IgD-negative memory B cell (primary cell): ENCODE measurements at regions not wholly inside any gene's neighbourhood (a gene's known extent, or its start where the extent isn't known, plus 50 kb on each side); places are given as distances from the start of the nearest gene placed in this dataset.

ENCODE experiments used
- H3K27ac Mint-ChIP-seq, 3 donors: one replicate each; pipeline ENCODE4 v1.8.0; 2020 to 2022; ENCODE audit warnings: mild to moderate bottlenecking in 3 of 3, mixed read lengths in 3 of 3, moderate library complexity in 1 of 3
- H3K27me3 Mint-ChIP-seq: one replicate; pipeline ENCODE4 v1.8.0; 2021; ENCODE audit warnings: mixed read lengths
- H3K36me3 Mint-ChIP-seq: one replicate; pipeline ENCODE4 v1.8.0; 2020; ENCODE audit warnings: mild to moderate bottlenecking, mixed read lengths
- H3K4me1 Mint-ChIP-seq, 3 donors: one replicate each; pipeline ENCODE4 v1.8.0; 2020 to 2022; ENCODE audit warnings: mixed read lengths in 3 of 3, mild to moderate bottlenecking in 1 of 3
- H3K4me3 Mint-ChIP-seq, 4 donors: one replicate each; pipeline ENCODE4 v1.8.0; 2020 to 2022; ENCODE audit warnings: mild to moderate bottlenecking in 4 of 4, mixed read lengths in 4 of 4, moderate library complexity in 3 of 4
- H3K9me3 Mint-ChIP-seq, 3 donors: one replicate each; pipeline ENCODE4 v1.8.0; 2020 to 2021; ENCODE audit warnings: mixed read lengths in 3 of 3, mild to moderate bottlenecking in 1 of 3

- no peaks in the 10 kb centered on the region for H3K27me3 Mint-ChIP-seq
- H3K27ac Mint-ChIP-seq: no peak overlapping the region
- H3K4me3 Mint-ChIP-seq: no peak overlapping the region
- no peaks in the 10 kb centered on the region for H3K4me1 Mint-ChIP-seq
- H3K9me3 Mint-ChIP-seq: peaks cover 2 to 7% (median 4%) of the 10 kb centered on the region in 3 donors
- H3K36me3 Mint-ChIP-seq: no peaks in the 10 kb centered on the region
These were observed 360.5 kb downstream of the SOX11 start for GRCh38 chr2:6052649-6053048.

DNA sequence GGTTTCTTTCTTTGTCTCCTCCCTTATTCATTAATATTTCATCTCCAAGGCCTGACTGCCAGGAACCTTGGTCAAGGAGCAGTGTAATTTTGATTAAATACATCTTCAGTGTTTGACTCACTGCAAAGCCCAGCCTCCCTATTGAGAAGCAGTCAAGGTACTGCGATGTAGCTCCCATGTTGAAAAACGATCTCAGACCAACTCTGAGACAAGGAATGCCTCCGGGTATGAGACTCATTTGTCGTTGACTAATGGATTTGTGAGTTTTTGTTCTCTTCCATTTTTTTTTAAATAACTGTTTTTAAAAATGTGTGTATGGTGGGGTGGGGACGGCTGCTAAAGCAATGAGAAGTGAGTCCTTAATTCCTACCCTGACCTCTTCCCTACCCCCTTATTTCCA, 361.6 kb downstream of the SOX11 start:
- no peak overlapping the region for H3K27ac Mint-ChIP-seq
- H3K9me3 Mint-ChIP-seq: peaks cover 2 to 7% (median 2%) of the 10 kb centered on the region in 3 donors
- no peaks in the 10 kb centered on the region for H3K4me1 Mint-ChIP-seq
- peak overlapping the region in 1 of 4 donors; percentile 56 for H3K4me3 Mint-ChIP-seq
- no peaks in the 10 kb centered on the region for H3K27me3 Mint-ChIP-seq
- no peaks in the 10 kb centered on the region for H3K36me3 Mint-ChIP-seq

DNA sequence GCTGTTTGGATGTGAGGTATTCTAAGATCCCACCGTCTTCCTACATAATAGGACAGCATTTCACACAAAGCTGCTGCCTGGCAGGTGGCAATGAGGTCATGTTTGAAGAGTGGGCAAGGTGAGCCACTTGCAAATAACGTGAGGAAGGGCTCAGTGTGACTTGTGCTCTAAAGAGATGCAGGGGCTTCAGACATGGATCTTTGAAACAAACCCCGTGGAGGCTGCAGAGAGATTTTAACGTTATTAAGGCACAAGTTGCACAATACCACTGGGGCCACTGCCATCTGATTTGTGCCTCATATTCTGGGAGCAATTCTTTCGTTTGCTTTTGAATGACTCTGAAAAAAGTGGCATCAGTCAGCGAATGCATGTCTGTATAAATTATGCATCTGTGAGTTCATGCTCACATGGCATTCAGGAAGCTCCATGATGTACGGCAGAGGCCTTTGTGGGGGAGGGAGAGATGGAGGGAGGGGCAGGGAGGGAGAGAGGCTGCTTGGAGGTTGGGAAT, 362.0 kb downstream of the SOX11 start:
- H3K27ac Mint-ChIP-seq: no peak overlapping the region
- no peaks in the 10 kb centered on the region for H3K27me3 Mint-ChIP-seq
- no peaks in the 10 kb centered on the region for H3K36me3 Mint-ChIP-seq
- peaks cover 2 to 7% (median 2%) of the 10 kb centered on the region in 3 donors for H3K9me3 Mint-ChIP-seq
- no peaks in the 10 kb centered on the region for H3K4me1 Mint-ChIP-seq
- peak overlapping the region in 1 of 4 donors; percentile 56 for H3K4me3 Mint-ChIP-seq

GRCh38 chr2:6060992-6061663, 368.9 kb downstream of the SOX11 start:
- no peaks in the 10 kb centered on the region for H3K27me3 Mint-ChIP-seq
- H3K4me1 Mint-ChIP-seq: no peaks in the 10 kb centered on the region
- H3K36me3 Mint-ChIP-seq: peaks cover 2% of the 10 kb centered on the region

GRCh38 chr2:6064757-6065156, 372.6 kb downstream of the SOX11 start:
- Mint-ChIP-seq H3K9me3 (peaks cover 0 to 1% (median 0%) of the 10 kb centered on the region in 3 donors), H3K4me1 (no peaks in the 10 kb centered on the region), H3K27me3 (no peaks in the 10 kb centered on the region), H3K4me3 (no peak overlapping the region), H3K27ac (no peak overlapping the region), H3K36me3 (peaks cover 2% of the 10 kb centered on the region)

More at GRCh38 chr2:6060992-6061663, 368.9 kb downstream of the SOX11 start:
- H3K27ac Mint-ChIP-seq: no peak overlapping the region
- no peaks in the 10 kb centered on the region for H3K9me3 Mint-ChIP-seq
- no peak overlapping the region for H3K4me3 Mint-ChIP-seq

DNA sequence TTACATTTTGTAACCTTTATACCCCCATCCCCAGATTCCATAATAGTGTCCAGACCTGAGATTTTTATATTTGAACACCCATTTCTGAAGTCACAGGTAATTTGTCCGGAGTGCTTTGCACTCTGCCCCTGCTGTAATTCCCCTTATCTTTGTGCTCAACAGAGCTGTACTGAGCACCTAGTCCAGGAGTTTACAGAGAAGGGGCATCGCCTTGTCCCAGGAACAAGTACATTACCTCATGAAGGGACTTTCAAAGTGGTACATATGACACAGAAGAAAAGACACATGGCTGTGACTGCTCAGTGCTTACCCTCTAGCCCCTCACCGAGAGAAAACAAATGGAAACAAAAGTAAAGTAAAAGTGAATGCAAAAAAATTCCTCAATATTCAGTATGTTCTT, 373.5 kb downstream of the SOX11 start:
- Mint-ChIP-seq H3K4me3 (no peak overlapping the region), H3K27ac (no peak overlapping the region), H3K27me3 (no peaks in the 10 kb centered on the region), H3K36me3 (peaks cover 2% of the 10 kb centered on the region), H3K9me3 (peaks cover 0 to 1% (median 0%) of the 10 kb centered on the region in 3 donors), H3K4me1 (no peaks in the 10 kb centered on the region)

GRCh38 chr2:6067089-6067488, 374.9 kb downstream of the SOX11 start:
- Mint-ChIP-seq H3K9me3 (peaks cover 0 to 1% (median 0%) of the 10 kb centered on the region in 3 donors), H3K4me1 (no peaks in the 10 kb centered on the region), H3K27me3 (no peaks in the 10 kb centered on the region), H3K27ac (no peak overlapping the region), H3K36me3 (peaks cover 2% of the 10 kb centered on the region), H3K4me3 (no peak overlapping the region)

- Mint-ChIP-seq H3K36me3 (peaks cover 2% of the 10 kb centered on the region), H3K4me3 (no peak overlapping the region), H3K27me3 (no peaks in the 10 kb centered on the region), H3K9me3 (peaks cover 0 to 1% (median 0%) of the 10 kb centered on the region in 3 donors), H3K27ac (no peak overlapping the region), H3K4me1 (no peaks in the 10 kb centered on the region)
These were observed 375.6 kb downstream of the SOX11 start for GRCh38 chr2:6067806-6068205.

GRCh38 chr2:6068429-6068828, 376.2 kb downstream of the SOX11 start:
- Mint-ChIP-seq H3K27ac (no peak overlapping the region), H3K27me3 (no peaks in the 10 kb centered on the region), H3K36me3 (no peaks in the 10 kb centered on the region), H3K4me1 (no peaks in the 10 kb centered on the region), H3K4me3 (no peak overlapping the region), H3K9me3 (peaks cover 0 to 1% (median 0%) of the 10 kb centered on the region in 3 donors)

DNA sequence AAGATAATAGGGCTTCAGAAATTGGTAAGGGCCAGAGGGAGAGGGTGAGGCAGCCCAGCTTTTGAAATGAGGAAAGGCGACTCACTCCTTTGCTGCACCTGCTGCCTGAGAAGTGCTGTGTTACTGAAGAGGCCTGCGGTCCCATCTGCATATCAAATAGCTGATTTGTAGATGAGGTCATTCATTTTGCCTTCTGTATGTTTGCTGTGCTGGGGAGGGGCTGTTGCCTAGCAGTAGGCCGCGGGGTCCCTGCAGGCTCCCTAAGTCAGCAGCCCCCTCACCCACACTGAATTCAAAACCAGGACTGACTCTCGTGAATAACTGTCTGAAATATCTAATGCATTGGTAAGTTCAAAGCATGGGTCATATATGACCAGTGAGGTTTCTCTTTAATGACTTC, 377.2 kb downstream of the SOX11 start:
- Mint-ChIP-seq H3K4me1 (no peaks in the 10 kb centered on the region), H3K27me3 (no peaks in the 10 kb centered on the region), H3K9me3 (peaks cover 0 to 1% (median 0%) of the 10 kb centered on the region in 3 donors), H3K4me3 (no peak overlapping the region), H3K27ac (no peak overlapping the region), H3K36me3 (no peaks in the 10 kb centered on the region)

DNA sequence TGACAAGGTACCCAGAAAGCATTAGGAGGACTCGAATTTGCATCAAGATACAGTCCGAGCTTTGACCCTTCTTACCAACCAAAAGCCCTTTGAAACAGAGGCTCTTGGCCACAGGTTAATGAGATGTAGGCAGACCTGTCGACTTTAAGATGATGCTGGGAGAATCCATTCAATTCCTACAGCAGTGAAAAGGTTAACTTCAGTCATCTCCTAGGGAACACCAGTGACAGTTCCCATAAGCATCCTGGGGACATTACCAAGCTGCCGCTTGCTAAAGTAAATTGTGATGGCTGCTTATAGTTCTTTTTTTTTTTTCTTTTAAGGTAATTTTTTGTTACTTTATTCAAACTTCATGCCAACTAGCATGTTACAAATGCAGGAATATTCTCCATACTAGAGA, 379.3 kb downstream of the SOX11 start:
- Mint-ChIP-seq H3K27me3 (no peaks in the 10 kb centered on the region), H3K36me3 (no peaks in the 10 kb centered on the region)

GRCh38 chr2:6072276-6072675, 380.1 kb downstream of the SOX11 start:
- no peaks in the 10 kb centered on the region for H3K36me3 Mint-ChIP-seq
- H3K9me3 Mint-ChIP-seq: peaks cover 0 to 1% (median 0%) of the 10 kb centered on the region in 3 donors
- no peaks in the 10 kb centered on the region for H3K27me3 Mint-ChIP-seq
- no peaks in the 10 kb centered on the region for H3K4me1 Mint-ChIP-seq
- no peak overlapping the region for H3K4me3 Mint-ChIP-seq
- no peak overlapping the region for H3K27ac Mint-ChIP-seq

More for the DNA sequence above, 379.3 kb downstream of the SOX11 start:
- Mint-ChIP-seq H3K4me3 (no peak overlapping the region), H3K4me1 (no peaks in the 10 kb centered on the region), H3K27ac (no peak overlapping the region), H3K9me3 (peaks cover 0 to 1% (median 0%) of the 10 kb centered on the region in 3 donors)

DNA sequence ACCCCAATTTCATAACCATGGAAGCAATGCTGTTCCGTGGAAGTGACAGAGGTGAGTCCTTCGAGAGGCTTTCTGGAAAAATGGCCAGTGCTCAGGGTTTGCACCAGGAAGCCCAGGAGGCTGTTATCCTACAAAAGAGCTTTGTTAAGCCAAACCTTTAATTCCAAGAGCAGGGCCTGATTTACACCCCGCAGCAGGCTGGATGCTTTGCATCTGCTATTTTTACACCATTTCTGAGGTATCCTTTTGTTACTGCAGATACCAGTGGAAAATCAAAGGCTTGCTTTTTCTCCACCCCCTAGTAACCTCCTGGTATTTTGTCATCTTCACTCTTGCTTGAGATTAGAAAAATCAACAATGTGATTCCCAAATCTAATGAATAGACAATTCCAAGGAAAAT, 380.6 kb downstream of the SOX11 start:
- Mint-ChIP-seq H3K9me3 (peaks cover 0 to 1% (median 0%) of the 10 kb centered on the region in 3 donors), H3K36me3 (no peaks in the 10 kb centered on the region), H3K4me3 (no peak overlapping the region), H3K4me1 (no peaks in the 10 kb centered on the region), H3K27me3 (no peaks in the 10 kb centered on the region), H3K27ac (no peak overlapping the region)

DNA sequence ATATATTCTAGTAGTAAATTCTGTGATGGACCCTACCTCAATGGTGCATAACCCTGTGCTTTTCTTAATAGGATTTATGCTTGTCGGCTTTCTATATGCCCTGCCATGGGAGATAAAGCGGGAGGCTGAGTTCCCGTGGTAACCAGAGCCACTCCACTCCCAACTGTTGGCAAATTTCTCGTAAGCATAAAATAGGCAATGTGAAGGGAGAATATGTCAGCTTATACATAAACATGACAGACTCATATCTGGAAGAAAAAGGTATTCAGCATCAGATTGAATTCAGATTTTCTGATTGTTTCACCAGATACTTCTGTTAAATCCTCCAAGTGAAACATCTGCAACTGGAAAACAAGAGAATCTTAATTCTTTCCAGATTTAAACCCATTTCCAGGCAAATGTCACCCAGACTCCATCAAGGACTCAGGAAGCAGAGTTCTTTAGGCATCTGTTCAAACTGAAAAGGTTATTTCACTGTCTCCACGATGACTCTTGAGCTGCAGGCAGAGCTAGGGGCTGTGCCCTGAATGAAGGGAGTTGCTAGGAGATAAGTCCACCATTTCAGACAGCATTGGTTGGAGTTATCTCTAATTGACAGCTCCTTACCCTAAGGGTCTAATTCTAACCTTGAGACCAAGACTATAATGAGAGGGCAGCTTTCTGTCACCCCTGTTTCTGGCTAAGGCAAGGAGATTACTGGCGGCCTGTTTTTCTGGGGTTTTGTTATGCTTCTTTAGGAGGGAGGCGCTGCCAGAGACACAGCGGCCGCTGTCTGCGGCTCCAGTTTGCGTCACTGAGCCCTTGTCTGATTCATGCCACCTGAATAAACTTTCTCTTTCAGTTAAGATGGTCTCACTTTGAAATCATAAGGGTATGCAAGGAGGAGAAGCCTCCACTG, 381.3 kb downstream of the SOX11 start:
- H3K4me3 Mint-ChIP-seq: no peak overlapping the region
- H3K27ac Mint-ChIP-seq: no peak overlapping the region
- H3K9me3 Mint-ChIP-seq: no peaks in the 10 kb centered on the region
- no peaks in the 10 kb centered on the region for H3K27me3 Mint-ChIP-seq
- H3K4me1 Mint-ChIP-seq: no peaks in the 10 kb centered on the region
- no peaks in the 10 kb centered on the region for H3K36me3 Mint-ChIP-seq

GRCh38 chr2:6074089-6074643, 382.0 kb downstream of the SOX11 start:
- H3K4me3 Mint-ChIP-seq: no peak overlapping the region
- no peaks in the 10 kb centered on the region for H3K9me3 Mint-ChIP-seq
- H3K27ac Mint-ChIP-seq: no peak overlapping the region
- no peaks in the 10 kb centered on the region for H3K4me1 Mint-ChIP-seq
- H3K27me3 Mint-ChIP-seq: peaks cover under 1% of the 10 kb centered on the region
- no peaks in the 10 kb centered on the region for H3K36me3 Mint-ChIP-seq
